Stimulated activated CD4-positive, alpha-beta T cell treated with anti-CD3 and anti-CD28 coated beads, Interleukin-15, amount 100 ng/mL, for 48 hours (primary cell): ENCODE measurements at regions not wholly inside any gene's neighbourhood (a gene's known extent, or its start where the extent isn't known, plus 50 kb on each side); places are given as distances from the start of the nearest gene placed in this dataset.
A peak's percentile ranks its signal among the peaks of the same experiment; 100 is the strongest.

Experiments used
- DNase-seq, 2 donors: peaks; one replicate each; pipeline ENCODE4 v3.0.0-alpha.2; 2020; ENCODE audit warnings: low read depth in 2 of 2

- DNase-seq, result no peak
These were observed 110.4 kb upstream of the PHACTR3 start for GRCh38 chr20:59493926-59494325.

- DNase-seq, result no peak
These were observed 109.2 kb upstream of the PHACTR3 start for GRCh38 chr20:59495166-59495565.

GRCh38 chr20:59495894-59496510 lies 108.3 kb upstream of the PHACTR3 start:
- peak; percentile 31 to 40 for DNase-seq

- DNase-seq, result no peak
These were observed 106.0 kb upstream of the PHACTR3 start for GRCh38 chr20:59498291-59498690.

- DNase-seq, result no peak
These were observed 104.5 kb upstream of the PHACTR3 start for GRCh38 chr20:59499863-59500262.

GRCh38 chr20:59508729-59509128 lies 95.6 kb upstream of the PHACTR3 start:
- DNase-seq, result no peak

GRCh38 chr20:59512651-59513050 lies 91.7 kb upstream of the PHACTR3 start:
- DNase-seq, result no peak

GRCh38 chr20:59514554-59514953 lies 89.8 kb upstream of the PHACTR3 start:
- DNase-seq, result no peak

GRCh38 chr20:59515013-59515905 lies 89.1 kb upstream of the PHACTR3 start:
- no peak for DNase-seq

- DNase-seq, result no peak
These were observed 88.5 kb upstream of the PHACTR3 start for GRCh38 chr20:59515906-59516209.

- DNase-seq, result no peak
These were observed 85.2 kb upstream of the PHACTR3 start for GRCh38 chr20:59518881-59519706.

- DNase-seq, result no peak
These were observed 84.7 kb upstream of the PHACTR3 start for GRCh38 chr20:59519707-59520014.

GRCh38 chr20:59520814-59521213 lies 83.5 kb upstream of the PHACTR3 start:
- DNase-seq, result no peak

- peak; percentile 7 to 12 for DNase-seq
These were observed 78.7 kb upstream of the PHACTR3 start for GRCh38 chr20:59525500-59526241.

GRCh38 chr20:59526242-59527225 lies 77.8 kb upstream of the PHACTR3 start:
- DNase-seq, result no peak

- no peak for DNase-seq
These were observed 73.6 kb upstream of the PHACTR3 start for GRCh38 chr20:59530782-59531181.

GRCh38 chr20:59537991-59538390 lies 66.3 kb upstream of the PHACTR3 start:
- DNase-seq, result no peak

- DNase-seq, result no peak
These were observed 56.7 kb upstream of the PHACTR3 start for GRCh38 chr20:59547596-59547995.
